Fibroblast of lung (primary cell): ENCODE measurements at regions not wholly inside any gene's neighbourhood (a gene's known extent, or its start where the extent isn't known, plus 50 kb on each side); places are given as distances from the start of the nearest gene placed in this dataset.

Experiments
- CTCF ChIP-seq, 2 donors: IDR thresholded peaks in 1 of 2; conservative IDR thresholded peaks in 1 of 2; 1 replicate in 1 of 2; 2 replicates in 1 of 2; pipeline ENCODE4 v1.5.1; 2011 to 2012; ENCODE audit warnings: low read length in 2 of 2, control low read depth in 1 of 2, inconsistent platforms in 1 of 2, low read depth in 1 of 2, mild to moderate bottlenecking in 1 of 2
- EZH2 ChIP-seq: IDR thresholded peaks from 2 replicates; pipeline ENCODE4 v1.5.1; 2012; ENCODE audit warnings: low read length, control low read depth, mild to moderate bottlenecking; ENCODE audit errors: missing control alignments

- TF ChIP-seq CTCF (conservative IDR thresholded peaks at IDR 0.05 in 1 of 2, IDR thresholded peaks at IDR 0.05 in 1 of 2; ENCODE audit: low read depth in 1 of 2, low read length in 2 of 2), result no peak
- TF ChIP-seq EZH2, result no peak
Measured at GRCh38 chr6:142644866-142645265, 300.1 kb downstream of the HIVEP2 start.
